Right renal cortex interstitium (tissue), 3 donors: ENCODE measurements at regions not wholly inside any gene's neighbourhood (a gene's known extent, or its start where the extent isn't known, plus 50 kb on each side); places are given as distances from the start of the nearest gene placed in this dataset.
"Not testable (repeated sequence)": the region's sequence is repeated elsewhere in the genome, so short reads cannot be mapped to it uniquely, and the experiment has no call there.

ENCODE experiments used
- DNase-seq, 3 donors: peaks; one replicate each; pipeline ENCODE4 v3.0.0-alpha.2; 2013; ENCODE audit warnings: low read depth in 3 of 3, low spot score in 2 of 3

DNA sequence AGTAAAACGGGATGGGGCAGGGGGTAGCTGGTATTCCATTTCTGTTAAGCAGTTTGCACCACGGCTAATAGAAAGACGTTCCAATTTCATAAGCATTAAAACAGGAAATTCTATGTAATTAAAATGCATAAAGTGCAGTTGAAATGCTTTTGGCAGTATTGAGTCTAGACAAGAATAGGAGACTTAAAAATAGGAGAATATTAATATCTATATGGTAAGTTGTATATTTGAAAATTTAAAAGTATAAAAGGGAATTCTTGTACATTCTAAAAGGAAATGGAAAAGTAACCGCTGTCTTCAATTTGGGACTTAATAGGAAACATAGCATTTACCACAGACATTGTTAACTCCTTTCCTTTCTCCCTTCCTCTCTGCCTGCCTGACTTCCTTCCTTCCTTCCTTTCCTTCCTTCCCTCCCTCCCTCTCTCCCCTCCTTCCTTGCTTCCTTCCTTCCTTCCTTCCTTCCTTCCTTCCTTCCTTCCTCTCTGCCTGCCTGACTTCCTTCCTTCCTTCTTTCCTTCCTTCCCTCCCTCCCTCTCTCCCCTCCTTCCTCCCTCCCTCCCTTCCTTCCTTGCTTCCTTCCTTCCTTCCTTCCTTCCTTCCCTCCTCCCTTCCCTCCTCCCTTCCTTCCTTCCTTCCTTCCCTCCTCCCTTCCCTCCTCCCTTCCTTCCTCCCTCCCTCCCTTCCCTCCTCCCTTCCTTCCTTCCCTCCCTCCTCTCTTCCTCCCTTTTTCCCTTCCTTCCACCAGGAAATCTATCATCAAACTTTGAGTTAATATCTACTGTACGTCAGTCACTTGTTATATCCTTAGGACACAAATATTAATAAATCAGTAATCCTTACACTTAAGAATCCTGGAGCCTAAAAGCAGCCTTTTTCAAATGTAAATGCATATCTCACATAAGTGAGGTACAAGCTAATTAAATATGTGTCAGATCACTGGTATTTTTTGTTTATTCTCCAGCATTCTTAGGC is 1049.3 kb downstream of the GALC start:
- DNase-seq, result no peak

DNA sequence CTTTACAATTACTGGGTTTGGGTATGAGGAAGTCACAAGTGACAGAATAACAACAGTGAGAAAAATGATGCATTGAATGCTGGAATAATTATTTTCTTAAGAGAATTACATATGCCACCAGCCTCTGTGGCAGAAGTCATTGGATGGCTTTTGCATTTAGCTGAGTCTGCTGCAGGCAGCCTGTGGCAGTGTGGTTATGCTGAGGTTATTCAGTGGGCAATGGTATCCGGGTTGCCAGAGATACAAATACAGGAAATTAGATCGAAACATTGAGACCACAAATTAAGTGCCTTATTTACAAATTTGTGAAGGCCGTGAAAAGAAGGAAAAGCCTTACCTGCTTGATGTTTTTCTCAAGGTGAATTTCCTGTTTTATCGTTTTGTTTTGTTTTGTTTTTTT is 1050.0 kb downstream of the GALC start:
- DNase-seq, result no peak

DNA sequence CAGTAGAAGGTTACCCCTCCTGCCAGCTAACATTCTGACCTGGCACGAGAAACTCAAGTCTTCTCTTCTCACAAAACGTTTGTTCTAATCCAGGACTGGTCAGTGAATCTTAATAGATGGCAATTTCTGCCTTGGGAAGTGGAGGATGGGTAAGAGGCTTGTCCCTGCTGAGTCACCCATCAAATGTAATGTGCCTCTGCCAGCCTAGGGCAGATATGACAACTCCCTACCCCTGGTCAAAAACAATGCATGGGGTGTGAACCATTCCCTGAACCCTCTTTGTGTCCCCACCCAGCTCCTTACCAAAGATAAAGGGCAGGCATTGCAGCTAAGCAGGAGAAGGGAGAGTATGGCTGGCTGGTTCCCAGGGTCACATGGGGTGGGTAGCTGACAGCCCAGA is 1052.9 kb downstream of the GALC start:
- DNase-seq, result no peak

DNA sequence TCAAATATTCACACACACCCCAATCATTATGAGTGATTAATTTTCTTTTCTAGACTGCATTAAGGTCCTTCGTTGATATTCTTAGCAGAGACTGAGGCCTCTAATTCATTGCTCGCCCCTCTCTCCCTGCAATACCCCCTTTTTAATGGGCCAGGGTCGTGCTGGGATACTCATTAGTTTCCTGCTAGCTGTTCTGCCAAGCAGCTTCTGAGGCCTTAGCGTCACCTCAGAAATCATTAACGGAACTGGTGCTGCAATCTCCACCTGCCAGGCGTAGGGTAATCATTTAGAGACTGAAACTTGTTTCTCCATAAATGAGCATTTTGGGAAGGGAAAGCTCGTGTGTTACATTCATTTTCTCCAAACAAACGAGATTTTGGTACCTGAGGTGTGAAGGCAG is 1054.7 kb downstream of the GALC start:
- DNase-seq, result peak in 1 of 3 donors; percentile 36

DNA sequence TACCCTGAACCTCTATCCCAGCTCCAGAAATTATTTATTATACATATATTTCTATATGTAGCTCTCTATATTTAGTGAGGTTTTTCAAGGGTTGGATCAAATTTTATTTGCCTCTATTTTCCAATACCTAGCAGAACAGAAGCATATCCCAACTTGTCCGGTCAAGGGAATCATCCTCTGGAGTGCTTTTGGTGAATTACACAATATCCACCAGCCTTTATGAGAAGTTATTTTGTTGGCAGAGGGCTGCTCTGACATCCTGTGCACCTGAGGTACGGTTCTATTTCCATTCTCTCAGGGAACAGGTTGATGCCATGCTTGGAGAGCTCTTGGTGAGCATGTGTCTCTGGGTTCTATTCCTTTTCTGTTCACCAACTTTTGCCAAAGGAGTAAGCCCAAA is 1056.4 kb downstream of the GALC start:
- no peak for DNase-seq

DNA sequence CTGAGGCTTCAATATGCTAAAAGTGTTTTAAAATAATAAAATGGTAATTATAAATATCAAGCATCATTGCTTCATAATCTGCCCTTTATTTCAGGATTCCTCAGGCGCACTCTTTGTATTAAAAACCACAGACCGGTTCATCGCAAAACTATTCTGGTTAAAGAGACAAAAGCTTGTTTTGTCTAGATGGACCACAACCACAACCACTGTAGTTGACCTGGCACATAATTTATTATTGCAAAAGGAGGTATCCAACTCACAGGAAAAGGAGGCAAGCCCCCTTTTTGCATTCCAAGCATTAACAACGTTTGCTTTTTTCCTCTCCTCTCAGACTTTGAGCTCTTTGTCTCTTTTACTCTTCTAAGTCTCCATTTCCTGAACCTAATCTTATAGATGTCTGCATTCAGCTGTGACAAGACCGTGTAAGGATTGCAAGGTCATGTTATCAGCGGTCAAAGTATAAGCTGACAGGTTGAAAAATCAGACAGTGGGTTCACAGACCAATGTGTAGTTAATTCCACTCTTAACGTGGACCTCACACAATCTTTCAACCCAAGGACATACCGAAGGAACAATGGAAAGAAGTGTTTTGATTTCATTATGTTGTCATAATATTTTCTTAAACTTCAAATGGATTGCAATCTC is 1057.6 kb downstream of the GALC start:
- DNase-seq, result no peak

DNA sequence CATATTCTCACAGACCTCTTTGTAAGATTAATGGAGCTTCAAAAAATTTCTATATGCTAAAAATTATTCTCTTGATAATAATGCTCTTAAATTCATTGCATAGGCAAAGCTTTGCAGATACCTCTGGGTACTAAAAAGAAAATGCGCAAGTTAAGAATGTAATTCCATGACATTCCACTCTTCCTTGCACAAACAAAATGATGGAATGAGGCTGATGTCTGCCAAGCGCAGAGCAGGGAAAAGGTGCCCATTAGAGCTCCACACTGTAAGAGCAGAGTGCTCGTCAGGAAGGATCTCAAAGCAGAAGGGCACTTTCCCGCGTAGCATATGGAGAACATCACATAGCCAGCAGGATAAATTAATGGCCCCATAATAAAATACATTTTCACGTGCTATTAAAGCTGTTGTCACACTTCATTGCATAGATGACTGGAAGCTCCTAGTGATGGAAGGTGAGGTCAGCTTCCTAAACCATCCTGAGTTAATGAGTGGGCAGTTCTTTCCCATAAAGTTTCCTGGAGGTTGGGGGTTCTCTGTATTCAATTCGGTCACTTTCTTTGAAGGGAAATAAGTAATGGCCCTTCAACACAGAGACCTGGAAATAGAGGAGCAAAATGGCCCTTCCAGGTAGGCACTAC is 1058.9 kb downstream of the GALC start:
- no peak for DNase-seq

DNA sequence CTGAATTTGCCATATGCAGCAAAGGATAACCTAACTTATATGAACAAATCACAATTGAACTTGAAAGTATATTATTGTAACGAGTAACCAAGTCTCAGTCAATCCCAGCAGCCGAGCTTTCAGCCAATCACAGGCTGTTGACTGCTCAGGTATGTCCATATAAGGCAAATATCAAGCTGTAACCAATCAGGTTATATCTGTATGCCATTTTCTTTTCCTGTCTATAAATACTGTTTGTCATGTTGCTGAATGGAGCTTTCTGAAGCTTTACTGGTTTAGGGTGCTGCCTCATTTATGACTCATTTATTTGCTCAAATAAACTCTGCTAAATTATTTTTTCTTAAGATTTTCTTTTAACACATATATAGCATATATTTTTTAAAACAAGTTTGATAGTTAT is 1059.5 kb downstream of the GALC start:
- no peak for DNase-seq

DNA sequence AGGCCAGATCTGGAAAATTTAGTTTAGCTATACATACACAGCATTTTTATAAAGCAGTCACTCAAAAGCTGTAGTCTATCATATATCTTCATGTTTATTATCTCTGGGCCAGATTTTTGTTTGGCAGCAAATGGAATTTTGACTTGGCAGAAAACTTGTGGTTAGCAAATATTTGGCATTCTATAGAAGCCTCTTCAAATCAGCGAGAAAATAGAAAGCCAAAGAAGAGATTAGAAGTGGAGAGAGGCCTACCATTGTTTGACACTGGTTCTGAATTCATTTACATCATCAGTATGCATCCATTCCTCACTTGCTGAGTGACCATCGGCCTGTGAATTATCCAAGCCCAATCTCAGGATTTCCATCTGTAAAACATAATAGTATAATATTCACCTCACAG is 1077.6 kb downstream of the GALC start:
- no peak for DNase-seq

DNA sequence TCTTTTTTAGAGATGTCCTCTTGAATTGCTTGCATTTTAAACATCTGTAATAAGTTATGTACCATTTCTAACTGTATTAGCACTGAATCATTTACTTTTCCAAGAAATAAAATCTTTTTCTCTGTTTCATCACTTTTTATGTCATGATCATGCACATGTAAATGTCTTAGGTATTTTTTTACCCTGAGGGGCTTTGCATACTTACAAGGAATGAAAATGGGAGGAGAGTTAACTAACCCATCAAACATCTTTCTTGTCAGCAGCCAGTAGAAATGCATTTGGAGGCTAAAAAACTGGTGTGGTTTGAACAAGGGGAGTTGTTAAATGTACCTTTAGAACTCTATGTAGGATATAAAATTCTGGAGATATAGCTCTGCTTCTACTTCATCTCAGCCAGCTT is 1080.3 kb downstream of the GALC start:
- DNase-seq, result no peak

DNA sequence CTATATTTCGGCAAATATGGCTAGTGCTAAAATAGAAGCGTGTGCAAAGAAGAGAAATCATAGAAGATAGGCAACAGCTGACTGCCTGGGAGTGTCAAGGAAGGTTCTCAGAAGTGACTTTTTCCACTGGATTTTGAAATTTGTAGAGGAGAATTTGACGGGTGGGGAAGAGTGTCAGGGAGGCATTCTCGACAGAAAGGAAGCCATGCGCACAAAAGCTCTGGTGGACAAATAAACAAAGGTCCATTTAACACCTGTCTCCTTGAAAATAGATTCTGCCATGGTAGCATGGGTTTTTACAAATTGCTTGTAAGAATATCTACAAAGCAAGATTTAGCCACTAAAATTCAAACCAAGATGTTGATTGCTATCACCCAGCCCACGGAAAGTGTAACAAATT is 1081.5 kb downstream of the GALC start:
- no peak for DNase-seq

DNA sequence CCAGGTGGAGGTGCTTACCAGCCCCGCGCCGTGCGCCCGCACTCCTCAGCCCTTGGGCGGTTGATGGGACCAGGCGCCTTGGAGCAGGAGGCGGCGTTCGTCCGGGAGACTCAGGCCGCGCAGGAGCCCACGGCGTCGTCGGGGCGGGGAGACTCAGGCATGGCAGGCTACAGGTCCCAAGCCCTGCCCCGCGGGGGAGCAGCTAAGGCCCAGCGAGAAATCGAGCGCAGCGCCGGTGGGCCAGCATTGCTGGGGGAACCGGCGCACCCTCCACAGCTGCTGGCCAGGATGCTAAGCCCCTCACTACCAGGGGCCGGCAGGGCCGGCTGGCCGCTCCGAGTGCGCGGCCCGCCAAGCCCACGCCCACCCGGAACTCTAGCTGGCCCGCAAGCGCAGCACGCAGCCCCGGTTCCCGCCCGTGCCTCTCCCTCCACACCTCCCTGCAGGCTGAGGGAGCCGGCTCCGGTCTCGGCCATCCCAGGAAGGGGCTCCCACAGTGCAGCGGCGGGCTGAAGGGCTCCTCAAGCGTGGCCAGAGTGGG is 1087.5 kb downstream of the GALC start:
- DNase-seq, result not testable (repeated sequence)

DNA sequence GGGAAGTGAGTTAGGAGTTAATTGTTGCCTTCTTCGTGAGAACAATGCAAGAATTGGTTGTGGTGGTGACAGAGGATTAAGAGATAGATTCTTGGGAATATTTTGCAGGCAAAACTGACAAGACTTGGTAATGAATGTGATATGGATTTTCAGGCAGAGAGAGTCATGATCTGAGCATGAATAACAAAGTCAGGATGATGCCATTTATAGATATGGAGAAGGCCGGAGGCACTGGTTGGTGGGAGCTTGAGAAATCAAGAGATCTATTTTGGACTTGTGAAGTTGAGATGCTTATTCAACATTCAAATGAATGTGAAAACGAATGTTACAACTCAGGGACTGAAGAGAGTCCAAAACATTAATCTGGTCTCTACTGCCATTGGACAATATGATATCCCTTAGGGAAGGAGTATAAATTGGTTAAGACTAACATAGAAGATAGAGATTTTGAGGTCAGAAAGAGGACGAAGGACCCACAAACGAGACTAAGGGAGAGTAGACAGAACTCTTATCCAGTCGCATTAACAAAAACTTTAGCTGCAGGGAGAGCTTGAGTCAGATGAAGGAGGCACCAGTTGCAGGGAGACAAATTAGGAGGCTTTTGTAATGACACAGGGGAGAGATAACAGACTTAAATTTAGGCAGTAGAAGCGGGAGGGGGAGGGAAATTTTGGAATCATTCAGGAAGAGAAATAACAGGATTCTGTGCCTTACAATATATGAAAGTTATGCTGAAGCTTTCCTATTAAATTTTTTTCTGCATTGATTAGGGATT is 1090.6 kb downstream of the GALC start:
- DNase-seq, result no peak

DNA sequence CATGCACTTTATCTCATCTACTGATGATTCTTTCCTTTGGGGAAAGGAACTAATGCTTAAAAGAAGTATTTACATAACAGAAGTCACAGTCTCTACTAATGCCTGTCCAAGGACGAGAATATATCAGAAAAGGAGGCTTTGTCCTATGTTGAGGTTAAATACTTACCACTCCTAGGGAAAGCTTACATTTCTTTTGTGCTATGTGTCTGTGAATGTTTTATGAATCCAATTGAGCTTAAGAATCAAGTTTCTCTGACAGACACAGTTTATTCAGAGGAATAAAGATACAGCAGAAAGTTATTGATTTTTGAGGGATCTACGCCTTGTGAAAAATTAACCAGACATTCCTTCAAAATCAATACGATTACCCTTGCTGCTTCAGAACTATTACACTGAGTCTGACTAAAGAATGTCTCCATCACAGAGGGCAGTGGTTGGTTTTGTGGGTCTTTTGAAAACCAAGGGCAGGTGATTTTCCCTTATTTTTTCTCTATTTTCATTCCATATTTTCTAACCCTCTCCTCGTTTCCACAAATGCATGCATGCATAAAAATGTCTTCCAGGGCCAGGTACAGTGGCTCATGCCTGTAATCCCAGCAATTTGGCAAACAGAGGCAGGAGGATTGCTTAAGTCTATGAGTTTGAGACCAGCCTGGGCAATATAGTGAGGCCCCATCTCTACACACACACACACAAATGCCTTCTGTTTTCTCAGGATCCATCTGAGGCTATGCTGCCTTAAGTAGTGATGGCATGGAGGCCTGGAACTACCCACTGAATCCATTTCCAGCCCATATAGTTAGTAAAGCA is 1095.1 kb downstream of the GALC start:
- DNase-seq, result no peak

DNA sequence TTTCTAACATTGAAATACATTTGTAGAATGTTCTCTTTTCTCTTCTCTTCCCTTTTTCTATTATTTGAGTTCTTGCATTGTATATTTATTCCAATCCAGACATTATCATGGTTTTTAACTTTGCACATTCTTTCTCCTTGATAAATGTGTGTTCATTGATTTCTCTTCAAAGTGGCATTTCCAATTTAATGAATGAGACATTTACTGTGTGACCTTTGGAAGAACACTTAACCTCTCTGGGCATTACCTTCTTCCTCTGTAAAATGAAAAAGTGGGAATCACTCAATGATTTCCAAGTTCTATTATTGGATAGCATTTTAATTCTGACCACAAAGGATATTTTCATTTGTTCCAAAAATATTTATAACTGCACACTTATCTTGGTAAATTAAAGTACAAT is 1095.8 kb downstream of the GALC start:
- DNase-seq, result no peak

DNA sequence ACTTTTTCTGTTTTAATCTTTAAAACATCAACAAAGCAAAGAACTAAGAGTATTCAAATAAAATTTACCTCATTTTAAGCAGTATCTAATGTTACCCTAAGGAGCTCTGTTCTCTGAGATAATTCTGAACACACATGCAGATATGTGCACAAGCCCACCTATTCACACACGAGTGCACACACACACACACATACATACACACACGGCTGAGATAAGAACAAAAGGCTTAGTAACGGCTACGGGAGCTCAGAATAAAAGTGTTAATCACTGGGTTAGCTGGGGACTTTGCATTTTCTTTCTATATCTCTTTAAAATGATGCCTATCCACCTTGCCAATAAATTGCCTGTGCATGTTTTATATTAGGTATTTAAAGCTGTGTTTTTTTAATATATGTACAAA is 1096.3 kb downstream of the GALC start:
- DNase-seq, result no peak

DNA sequence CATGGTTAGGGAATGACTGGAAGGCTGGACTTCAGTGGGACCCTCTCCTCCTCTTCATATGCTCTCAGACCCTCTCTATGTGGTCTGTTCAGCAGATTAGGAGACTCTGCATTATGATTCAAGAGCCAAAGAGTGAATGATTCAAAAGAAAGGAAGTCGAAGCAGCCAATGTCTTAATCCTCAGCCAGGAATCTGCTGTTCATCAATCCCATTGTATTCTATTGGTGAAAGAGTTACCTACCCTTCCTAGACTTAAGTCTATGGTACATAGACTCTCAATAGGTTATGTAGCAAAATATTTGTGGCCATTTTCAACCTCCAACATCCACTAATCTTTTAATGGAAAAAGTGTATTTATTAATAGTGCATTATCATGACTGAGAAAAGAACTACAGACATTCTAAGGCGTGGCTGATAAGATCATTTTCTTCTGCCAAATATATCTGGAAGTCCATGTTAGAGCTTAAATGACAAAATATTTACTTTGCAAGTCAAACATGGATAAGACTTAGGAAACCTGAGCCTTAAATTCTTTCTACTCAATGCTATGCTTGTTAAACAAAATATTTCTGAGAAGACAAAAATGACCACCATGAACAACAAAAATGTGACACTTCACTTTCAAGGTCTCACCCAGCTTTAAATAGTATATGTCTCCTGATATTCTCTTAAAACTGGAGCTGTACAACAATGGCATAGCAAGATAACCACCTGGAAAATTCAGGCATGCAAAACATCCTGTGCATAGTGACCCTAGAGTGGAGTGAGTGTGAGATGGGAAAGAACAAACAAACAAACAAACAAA is 1100.6 kb downstream of the GALC start:
- no peak for DNase-seq

DNA sequence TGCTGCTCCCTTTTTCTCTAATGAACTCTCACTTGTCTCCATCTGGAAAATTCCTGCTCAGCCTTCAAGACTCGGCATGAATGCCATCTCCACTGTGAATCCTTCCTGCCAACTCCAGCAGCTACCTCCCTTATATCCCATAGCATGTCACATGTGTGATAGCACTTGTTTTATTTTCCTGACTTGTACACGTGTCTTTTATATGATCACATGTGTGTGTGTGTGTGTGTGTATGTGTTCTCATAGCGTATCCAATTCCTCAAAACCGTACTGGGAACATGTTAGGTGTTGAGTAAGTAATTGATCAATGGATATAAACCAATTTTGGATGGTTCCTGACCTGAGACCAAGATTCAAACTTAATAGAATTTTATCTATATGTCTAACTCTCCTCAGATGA is 1107.7 kb downstream of the GALC start:
- no peak for DNase-seq

DNA sequence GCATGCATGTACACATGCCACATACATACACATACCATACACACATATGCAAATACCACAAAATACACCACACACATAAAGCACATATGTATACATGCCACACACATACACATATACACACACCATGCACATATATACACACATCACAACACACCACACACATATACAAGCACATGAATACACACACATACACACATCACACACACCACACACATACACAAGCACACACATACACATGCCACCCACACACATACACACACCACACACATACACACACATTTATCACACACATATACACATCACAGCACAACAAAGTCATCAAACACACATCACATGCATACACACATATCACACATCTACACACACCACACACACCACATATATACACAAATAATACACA is 1108.5 kb downstream of the GALC start:
- DNase-seq, result no peak
